K562 (cell line): ENCODE measurements at regions not wholly inside any gene's neighbourhood (a gene's known extent, or its start where the extent isn't known, plus 50 kb on each side); places are given as distances from the start of the nearest gene placed in this dataset.

Experiments
- ATAC-seq: fragments of 200-7000 bp; cut with Tn5 transposase; 3 replicates; pipeline ENCODE4 v1.9.1; 2020; ENCODE audit warnings: moderate library complexity
- BruUV-seq: library from RNA; stranded (reverse); fragments of 400-500 nt; replicated peaks from 2 replicates; lab custom pipeline; 2021; lab: Mats Ljungman, UMichigan
- CTCF ChIA-PET: fragments of 300-600 bp; formaldehyde crosslinking; extraction: SDS; loops from one replicate; lab custom pipeline; 2021; ENCODE audit warnings: low intra/inter-chr PET ratio; lab: Yijun Ruan, JAX
- POLR2A ChIA-PET: fragments of 300-600, 350-650 bp; sonication (Branson Sonifier 250); formaldehyde crosslinking; extraction: SDS; loops from one replicate; lab custom pipeline; 2021; ENCODE audit warnings: antibody characterized with exemption, inconsistent platforms; lab: Yijun Ruan, JAX
- DNase-seq, 4 experiments: peaks; one replicate each; pipeline versions ENCODE4 v3.0.0 to v3.0.0-alpha.2; 2011 to 2018; ENCODE audit warnings: low spot score in 3 of 4, mixed read lengths in 3 of 4; ENCODE audit errors: extremely low read depth in 1 of 4
- FAIRE-seq: peaks from 2 replicates; lab custom pipeline; 2011; peaks lifted over from hg19 to GRCh38; lab: Jason Lieb, UNC
- H2AFZ ChIP-seq: 2 replicates; pipeline ENCODE4 v1.6.0; 2011; ENCODE audit warnings: low read depth, low read length, control low read depth, inconsistent platforms
- H3K27ac ChIP-seq: fragments of 200-600 bp; 3 replicates; pipeline ENCODE4 v1.8.0; 2011; ENCODE audit warnings: low read depth, mild to moderate bottlenecking, control low read depth, inconsistent platforms, low read length, moderate library complexity, mixed read lengths; ENCODE audit errors: extremely low read depth
- H3K27me3 ChIP-seq, 2 experiments: fragments of 300-600 bp in 1 of 2; 2 replicates in 1 of 2; 3 replicates in 1 of 2; pipeline versions ENCODE4 v1.6.0 to v1.8.0; 2011; ENCODE audit warnings: inconsistent platforms in 2 of 2, low read length in 2 of 2, mild to moderate bottlenecking in 1 of 2, mixed read lengths in 1 of 2, moderate library complexity in 1 of 2; ENCODE audit not compliant: control insufficient read depth in 2 of 2, insufficient read depth in 2 of 2
- H3K36me3 ChIP-seq: fragments of 300-600 bp; 3 replicates; pipeline ENCODE4 v1.8.0; 2011; ENCODE audit warnings: mild to moderate bottlenecking, low read length, inconsistent platforms; ENCODE audit not compliant: control insufficient read depth, insufficient read depth
- H3K4me1 ChIP-seq, 2 experiments: fragments of 200-600 bp in 1 of 2; replicated peaks in 1 of 2; 2 replicates in 1 of 2; 3 replicates in 1 of 2; pipeline versions ENCODE4 v1.5.1 to v1.8.0; 2011; ENCODE audit warnings: inconsistent platforms in 2 of 2, low read length in 2 of 2, mild to moderate bottlenecking in 1 of 2, mixed read lengths in 1 of 2, moderate library complexity in 1 of 2; ENCODE audit not compliant: control insufficient read depth in 2 of 2, insufficient read depth in 2 of 2
- H3K4me2 ChIP-seq: 2 replicates; pipeline ENCODE4 v1.6.1; 2011; ENCODE audit warnings: low read length, control low read depth, inconsistent platforms, mixed read lengths; ENCODE audit not compliant: insufficient read depth
- H3K4me3 ChIP-seq: fragments of 200-600 bp; sonication (generic), shearing (Covaris generic); 2 replicates; pipeline ENCODE4 v1.5.1; 2016; ENCODE audit warnings: control low read depth, inconsistent platforms
- H3K79me2 ChIP-seq: fragments of 200-600 bp; 3 replicates; pipeline ENCODE4 v1.8.0; 2011; ENCODE audit warnings: low read length, inconsistent platforms; ENCODE audit not compliant: control insufficient read depth, insufficient read depth
- H3K9ac ChIP-seq, 2 experiments: 2 replicates each; pipeline versions ENCODE4 v1.6.0 to v1.6.1; 2011; ENCODE audit warnings: low read depth in 2 of 2, low read length in 2 of 2, control low read depth in 1 of 2, inconsistent platforms in 1 of 2, mild to moderate bottlenecking in 1 of 2, mixed read lengths in 1 of 2; ENCODE audit not compliant: insufficient read depth in 1 of 2
- H3K9me1 ChIP-seq: one replicate; pipeline ENCODE4 v1.6.0; 2011; ENCODE audit warnings: inconsistent platforms, mild to moderate bottlenecking, low read length, moderate library complexity; ENCODE audit not compliant: control insufficient read depth, insufficient read depth
- H3K9me3 ChIP-seq: replicated peaks from 2 replicates; pipeline ENCODE4 v1.5.1; 2011; ENCODE audit warnings: low read depth, low read length, inconsistent platforms; ENCODE audit not compliant: control insufficient read depth, insufficient read depth
- H4K20me1 ChIP-seq: replicated peaks from 2 replicates; pipeline ENCODE4 v1.6.1; 2011; ENCODE audit warnings: low read length, inconsistent platforms, mixed read lengths; ENCODE audit not compliant: control insufficient read depth, insufficient read depth
- ATF7 ChIP-seq: fragments of 450-650 bp; IDR thresholded peaks from 2 replicates; pipeline ENCODE4 v1.7.1; 2014; ENCODE audit warnings: mild to moderate bottlenecking, moderate library complexity
- BRF1 ChIP-seq: IDR thresholded peaks from 3 replicates; pipeline ENCODE4 v1.6.1; 2011; ENCODE audit warnings: borderline replicate concordance, mild to moderate bottlenecking; ENCODE audit not compliant: insufficient read length; ENCODE audit errors: extremely low read depth
- CBX3 ChIP-seq, 2 experiments: IDR thresholded peaks; 1 replicate in 1 of 2; 2 replicates in 1 of 2; pipeline ENCODE4 v1.6.1; 2012; ENCODE audit warnings: inconsistent platforms in 2 of 2, low read length in 2 of 2, borderline replicate concordance in 1 of 2, control low read depth in 1 of 2
- CSDE1 ChIP-seq, 2 experiments: fragments of 450-650 bp; IDR thresholded peaks; 2 replicates each; pipeline ENCODE4 v1.6.1; 2016; ENCODE audit warnings: mild to moderate bottlenecking in 1 of 2
- E2F3 ChIP-seq: fragments of 250-450 bp; sonication (Bioruptor Pico); IDR thresholded peaks from 2 replicates; pipeline ENCODE4 v1.4.0; 2020; ENCODE audit warnings: mild to moderate bottlenecking
- EHMT2 ChIP-seq: fragments of 450-650 bp; IDR thresholded peaks from 2 replicates; pipeline ENCODE4 v1.6.1; 2018; ENCODE audit warnings: antibody characterized with exemption
- GTF2E2 ChIP-seq: fragments of 200-800 bp; sonication (Bioruptor generic); IDR thresholded peaks from 2 replicates; pipeline ENCODE4 v1.6.1; 2016; ENCODE audit warnings: missing genetic modification characterization, missing compliant biosample characterization
- HMG20A ChIP-seq: fragments of 450-650 bp; formaldehyde crosslinking; conservative IDR thresholded peaks from 2 replicates; pipeline ENCODE4 v1.4.0; 2020; ENCODE audit warnings: mild to moderate bottlenecking, mixed read lengths
- KLF10 ChIP-seq: fragments of 250-450 bp; sonication (Bioruptor Pico); IDR thresholded peaks from 2 replicates; pipeline ENCODE4 v1.6.1; 2021; ENCODE audit warnings: matching md5 sums
- NRF1 ChIP-seq, 2 experiments: fragments of 450-650 bp; IDR thresholded peaks in 1 of 2; conservative IDR thresholded peaks in 1 of 2; 2 replicates each; pipeline ENCODE4 v1.6.1; 2014; ENCODE audit warnings: mild to moderate bottlenecking in 2 of 2
- SOX6 ChIP-seq: fragments of 450-650 bp; IDR thresholded peaks from 2 replicates; pipeline ENCODE4 v1.6.1; 2014; ENCODE audit warnings: mild to moderate bottlenecking
- TRIM24 ChIP-seq, 2 experiments: fragments of 450-650 bp; IDR thresholded peaks; 2 replicates each; pipeline ENCODE4 v1.6.1; 2016
- ZC3H4 ChIP-seq: sonication (generic); formaldehyde crosslinking; IDR thresholded peaks from 2 replicates; pipeline ENCODE4 v1.9.0; 2021; ENCODE audit warnings: missing genetic modification reagents, borderline replicate concordance
- ZKSCAN3 ChIP-seq: fragments of 250-450 bp; sonication (Bioruptor Pico); IDR thresholded peaks from 2 replicates; pipeline ENCODE4 v1.4.0; 2020
- ZNF224 ChIP-seq: sonication (generic); formaldehyde crosslinking; IDR thresholded peaks from 2 replicates; pipeline ENCODE4 v1.8.0; 2022; ENCODE audit warnings: mild to moderate bottlenecking, missing genetic modification reagents
- WGBS: fragments of 100-300 bp; shearing (Covaris generic); methylation state at CpG from one replicate; pipeline ENCODE4 v1.1.6; 2016; ENCODE audit warnings: low coverage, mixed read lengths; ENCODE audit not compliant: insufficient coverage; ENCODE audit errors: missing lambda C conversion rate; 5-methylcytosine and 5-hydroxymethylcytosine counted together
- in situ Hi-C: fragments of 300-500 bp; cut with MboI; formaldehyde crosslinking; loops from 4 replicates; pipeline ENCODE4 v1.15.0; 2018; ENCODE audit warnings: inconsistent platforms, mixed read lengths
- intact Hi-C: fragments of 100-400 bp; cut with micrococcal nuclease; formaldehyde crosslinking; loops from 2 replicates; pipeline ENCODE4 v1.14.2; 2022
- TF ChIP-seq, protein P1 (sequence below): fragments of 450-650 bp; conservative IDR thresholded peaks from 2 replicates; pipeline ENCODE4 v1.6.1; 2016; ENCODE audit warnings: missing genetic modification characterization, low read depth, mild to moderate bottlenecking, missing compliant biosample characterization, moderate library complexity
- TF ChIP-seq, protein P2 (sequence below), 3 experiments: IDR thresholded peaks in 2 of 3; conservative IDR thresholded peaks in 1 of 3; 2 replicates each; pipeline ENCODE4 v1.5.1; 2011 to 2012; ENCODE audit warnings: low read length in 3 of 3, mild to moderate bottlenecking in 3 of 3, control low read depth in 2 of 3, improper control_type of control experiment in 1 of 3, inconsistent platforms in 1 of 3, low read depth in 1 of 3, mixed read lengths in 1 of 3, moderate library complexity in 1 of 3; ENCODE audit not compliant: insufficient read depth in 2 of 3
- TF ChIP-seq, protein P3 (sequence below): IDR thresholded peaks from 2 replicates; pipeline ENCODE4 v1.6.1; 2011; ENCODE audit not compliant: insufficient read length; ENCODE audit errors: extremely low read depth

DNA sequence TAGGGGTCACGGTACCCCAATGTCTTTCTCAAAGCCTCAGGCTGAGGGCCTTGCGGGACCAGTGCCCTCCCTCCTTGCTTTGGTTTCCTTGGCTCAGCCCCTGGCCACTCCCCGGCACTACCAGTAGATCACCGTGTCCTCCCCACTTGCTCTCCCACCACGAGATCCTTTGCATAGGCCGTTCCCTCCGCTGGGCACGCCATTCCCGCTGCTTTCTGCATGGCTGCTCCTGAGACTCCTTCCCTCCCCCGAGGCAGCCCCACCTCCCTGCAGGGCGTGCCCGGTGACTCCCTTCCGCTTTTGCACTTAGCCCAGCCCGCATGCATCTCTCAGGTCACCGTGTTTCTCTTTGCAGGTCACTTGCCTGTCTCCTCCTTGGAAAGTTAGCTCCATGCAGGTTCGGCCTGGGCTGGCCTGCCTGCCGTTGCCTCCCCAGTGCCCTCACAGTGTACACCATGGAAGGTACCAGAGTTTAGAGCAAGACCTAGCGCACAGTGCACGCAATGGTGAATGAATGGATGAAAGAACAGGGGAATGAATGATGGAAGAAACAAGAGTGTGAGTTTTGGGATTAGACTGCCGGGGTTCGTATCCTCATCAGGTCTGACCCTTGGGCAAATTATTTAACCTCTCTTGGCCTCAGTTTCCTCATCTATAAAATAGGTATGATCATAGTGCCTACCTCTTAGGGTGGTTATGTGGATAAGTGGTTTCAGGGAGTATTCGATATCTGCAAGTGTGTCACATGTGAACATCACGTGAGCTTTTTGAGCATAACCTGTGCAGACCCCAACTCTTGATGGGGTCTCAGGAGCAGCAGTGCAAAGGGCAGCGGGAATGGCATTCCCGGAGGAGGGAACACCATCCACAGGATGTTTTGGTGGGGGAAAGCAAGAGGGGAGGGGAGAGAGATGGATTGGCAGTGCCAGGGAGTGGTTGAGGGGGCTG is 214.3 kb downstream of the C9orf50 start (continued):
- TF ChIP-seq, protein P1, sequence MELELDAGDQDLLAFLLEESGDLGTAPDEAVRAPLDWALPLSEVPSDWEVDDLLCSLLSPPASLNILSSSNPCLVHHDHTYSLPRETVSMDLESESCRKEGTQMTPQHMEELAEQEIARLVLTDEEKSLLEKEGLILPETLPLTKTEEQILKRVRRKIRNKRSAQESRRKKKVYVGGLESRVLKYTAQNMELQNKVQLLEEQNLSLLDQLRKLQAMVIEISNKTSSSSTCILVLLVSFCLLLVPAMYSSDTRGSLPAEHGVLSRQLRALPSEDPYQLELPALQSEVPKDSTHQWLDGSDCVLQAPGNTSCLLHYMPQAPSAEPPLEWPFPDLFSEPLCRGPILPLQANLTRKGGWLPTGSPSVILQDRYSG (tag), result peak; percentile 8; the same call in 1 of the 2 replicates
- TF ChIP-seq E2F3 (CRISPR knock-in tag) (no peak), HMG20A (no peak)
- TF ChIP-seq, protein P2, sequence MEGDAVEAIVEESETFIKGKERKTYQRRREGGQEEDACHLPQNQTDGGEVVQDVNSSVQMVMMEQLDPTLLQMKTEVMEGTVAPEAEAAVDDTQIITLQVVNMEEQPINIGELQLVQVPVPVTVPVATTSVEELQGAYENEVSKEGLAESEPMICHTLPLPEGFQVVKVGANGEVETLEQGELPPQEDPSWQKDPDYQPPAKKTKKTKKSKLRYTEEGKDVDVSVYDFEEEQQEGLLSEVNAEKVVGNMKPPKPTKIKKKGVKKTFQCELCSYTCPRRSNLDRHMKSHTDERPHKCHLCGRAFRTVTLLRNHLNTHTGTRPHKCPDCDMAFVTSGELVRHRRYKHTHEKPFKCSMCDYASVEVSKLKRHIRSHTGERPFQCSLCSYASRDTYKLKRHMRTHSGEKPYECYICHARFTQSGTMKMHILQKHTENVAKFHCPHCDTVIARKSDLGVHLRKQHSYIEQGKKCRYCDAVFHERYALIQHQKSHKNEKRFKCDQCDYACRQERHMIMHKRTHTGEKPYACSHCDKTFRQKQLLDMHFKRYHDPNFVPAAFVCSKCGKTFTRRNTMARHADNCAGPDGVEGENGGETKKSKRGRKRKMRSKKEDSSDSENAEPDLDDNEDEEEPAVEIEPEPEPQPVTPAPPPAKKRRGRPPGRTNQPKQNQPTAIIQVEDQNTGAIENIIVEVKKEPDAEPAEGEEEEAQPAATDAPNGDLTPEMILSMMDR (IDR thresholded peaks at IDR 0.05 in 2 of 3, conservative IDR thresholded peaks at IDR 0.05 in 1 of 3; ENCODE audit: insufficient read depth in 2 of 3, low read depth in 1 of 3, low read length in 3 of 3), result 0 out of 6 replicates have a peak, but pooled peaks of 1 of the 3 experiments have one; percentile 4

DNA sequence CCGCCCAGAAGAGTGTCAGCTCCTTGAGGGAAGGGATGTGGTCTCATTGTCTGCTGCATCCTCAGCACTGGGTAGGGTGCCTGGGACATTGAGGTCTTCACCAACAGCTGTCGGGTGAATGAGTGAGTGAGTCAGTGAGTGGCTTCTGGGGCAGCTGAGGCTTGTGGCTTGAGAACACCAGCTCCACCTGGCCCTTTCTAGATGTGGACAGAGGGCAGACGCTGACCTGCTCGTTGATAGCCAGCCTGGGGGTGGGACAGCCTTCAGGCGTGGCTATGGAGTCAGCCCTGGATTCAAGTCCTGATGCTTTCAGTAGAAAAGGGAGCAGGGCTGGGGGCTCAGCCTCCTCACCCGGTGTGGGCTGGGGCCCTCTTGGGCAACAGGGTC is 215.1 kb downstream of the C9orf50 start:
- Histone ChIP-seq H4K20me1 (no peaks in the 10 kb centered on the region), H3K4me3 (peak overlapping the region; percentile 31; the same call in 1 of the 2 replicates), H3K9me1 (no peaks in the 10 kb centered on the region), H3K79me2 (peaks cover 9% of the 10 kb centered on the region; the same call in 2 of the 3 replicates), H3K9ac (peak overlapping the region; percentile 71 to 85), H3K27me3 (no peaks in the 10 kb centered on the region), H3K4me2 (peak overlapping the region; percentile 93), H3K36me3 (no peaks in the 10 kb centered on the region), H3K4me1 (peaks cover 54 to 80% of the 10 kb centered on the region in 2 experiments), H2AFZ (peak overlapping the region; percentile 88), H3K27ac (peak overlapping the region; percentile 79), H3K9me3 (peaks cover 9% of the 10 kb centered on the region)
- DNase-seq (no peak), FAIRE-seq (no peak), ATAC-seq (no peak; the same call in 2 of the 3 replicates)
- 49% methylated on average over 6 of the region's 6 CpGs for WGBS
- no TSS peak for BruUV-seq
- ChIA-PET POLR2A (interaction anchor here (1.0 kb wide), 1 partner anchor 274 kb away, joined by 3 read pairs; no protein-coding TSS in a partner anchor), CTCF (no interaction called here)
- intact Hi-C loops, result loop anchor here (10.0 kb wide), 2 partner anchors 189 to 231 kb away; partner anchors contain the start of gene IER5L
- in situ Hi-C loops, result loop anchor here (5.0 kb wide), 1 partner anchor 81 kb away; no protein-coding TSS in a partner anchor
- TF ChIP-seq NRF1 (conservative IDR thresholded peaks at IDR 0.05 in 1 of 2, IDR thresholded peaks at IDR 0.05 in 1 of 2) (no peak), BRF1 (no peak), SOX6 (no peak), ZNF224 (no peak), KLF10 (CRISPR knock-in tag) (no peak), EHMT2 (no peak), TRIM24 (IDR thresholded peaks at IDR 0.05) (peak in 1 of 2 experiments; percentile 19; a peak in 1 of 4 replicates), ZKSCAN3 (CRISPR knock-in tag) (no peak), CSDE1 (IDR thresholded peaks at IDR 0.05) (no peak), GTF2E2 (tag) (no peak), ATF7 (no peak), ZC3H4 (CRISPR knock-in tag) (no peak), CBX3 (IDR thresholded peaks at IDR 0.05; ENCODE audit: borderline replicate concordance in 1 of 2, low read length in 2 of 2) (peak in 1 of 2 experiments; percentile 56; a peak in 1 of 3 replicates)
- TF ChIP-seq, protein P3, sequence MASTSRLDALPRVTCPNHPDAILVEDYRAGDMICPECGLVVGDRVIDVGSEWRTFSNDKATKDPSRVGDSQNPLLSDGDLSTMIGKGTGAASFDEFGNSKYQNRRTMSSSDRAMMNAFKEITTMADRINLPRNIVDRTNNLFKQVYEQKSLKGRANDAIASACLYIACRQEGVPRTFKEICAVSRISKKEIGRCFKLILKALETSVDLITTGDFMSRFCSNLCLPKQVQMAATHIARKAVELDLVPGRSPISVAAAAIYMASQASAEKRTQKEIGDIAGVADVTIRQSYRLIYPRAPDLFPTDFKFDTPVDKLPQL, result no peak
